IMR-90 (cell line): ENCODE measurements at regions not wholly inside any gene's neighbourhood (a gene's known extent, or its start where the extent isn't known, plus 50 kb on each side); places are given as distances from the start of the nearest gene placed in this dataset.

Source experiments
- ATAC-seq: fragments of 200-7000 bp; cut with Tn5 transposase; 2 replicates; pipeline ENCODE4 v1.9.1; 2020; ENCODE audit warnings: low read depth, mild to moderate bottlenecking, moderate library complexity
- BruUV-seq: library from RNA; stranded (reverse); fragments of 400-500 nt; replicated peaks from 2 replicates; lab custom pipeline; 2021; lab: Mats Ljungman, UMichigan
- CTCF ChIA-PET: fragments of 300-600 bp; formaldehyde crosslinking; extraction: SDS; loops from one replicate; lab custom pipeline; 2021; ENCODE audit warnings: antibody characterized with exemption; lab: Yijun Ruan, JAX
- POLR2A ChIA-PET: fragments of 300-600 bp; sonication (Branson Sonifier 250); formaldehyde crosslinking; loops from one replicate; lab custom pipeline; 2022; ENCODE audit warnings: antibody characterized with exemption; ENCODE audit not compliant: unreplicated experiment; lab: Charles Lee
- DNase-seq: peaks from one replicate; pipeline ENCODE4 v3.0.0; 2013
- H2AFZ ChIP-seq: replicated peaks from 2 replicates; pipeline ENCODE3; 2013; ENCODE audit warnings: low read length, mild to moderate bottlenecking; ENCODE audit not compliant: poor library complexity
- H2AK5ac ChIP-seq: 2 replicates; pipeline ENCODE4 v1.6.1; 2013; ENCODE audit warnings: low read depth, low read length, inconsistent platforms
- H2AK9ac ChIP-seq: replicated peaks from 2 replicates; pipeline ENCODE3; 2013; ENCODE audit warnings: mild to moderate bottlenecking, low read depth, low read length, moderate library complexity; ENCODE audit not compliant: poor library complexity
- H2BK120ac ChIP-seq: 2 replicates; pipeline ENCODE4 v1.6.1; 2013; ENCODE audit warnings: low read depth, low read length, inconsistent platforms
- H2BK15ac ChIP-seq: 3 replicates; pipeline ENCODE4 v1.6.1; 2013; ENCODE audit warnings: low read depth, low read length, inconsistent platforms
- H2BK20ac ChIP-seq: 2 replicates; pipeline ENCODE4 v1.6.1; 2013; ENCODE audit warnings: low read depth, mild to moderate bottlenecking, inconsistent platforms, low read length, moderate library complexity
- H2BK5ac ChIP-seq: 2 replicates; pipeline ENCODE4 v1.6.1; 2013; ENCODE audit warnings: mild to moderate bottlenecking, low read depth, low read length, inconsistent platforms; ENCODE audit not compliant: poor library complexity, severe bottlenecking
- H3K14ac ChIP-seq: replicated peaks from 2 replicates; pipeline ENCODE4 v1.6.1; 2013; ENCODE audit warnings: low read depth, low read length, inconsistent platforms
- H3K18ac ChIP-seq: 2 replicates; pipeline ENCODE4 v1.6.1; 2013; ENCODE audit warnings: low read depth, low read length, control low read depth
- H3K23ac ChIP-seq: 2 replicates; pipeline ENCODE4 v1.6.1; 2013; ENCODE audit warnings: low read depth, low read length, inconsistent platforms
- H3K27ac ChIP-seq: 2 replicates; pipeline ENCODE4 v1.5.1; 2013; ENCODE audit warnings: mild to moderate bottlenecking, control low read depth, low read length; ENCODE audit not compliant: insufficient read depth
- H3K27me3 ChIP-seq: 2 replicates; pipeline ENCODE4 v1.6.1; 2013; ENCODE audit warnings: low read length; ENCODE audit not compliant: control insufficient read depth, insufficient read depth
- H3K36me3 ChIP-seq: 2 replicates; pipeline ENCODE4 v1.6.1; 2013; ENCODE audit warnings: low read length, mixed read lengths; ENCODE audit not compliant: control insufficient read depth, insufficient read depth
- H3K4ac ChIP-seq: 2 replicates; pipeline ENCODE4 v1.6.1; 2013; ENCODE audit warnings: low read depth, low read length, inconsistent platforms
- H3K4me1 ChIP-seq: 2 replicates; pipeline ENCODE4 v1.6.1; 2013; ENCODE audit warnings: low read length, mixed read lengths; ENCODE audit not compliant: control insufficient read depth, insufficient read depth
- H3K4me2 ChIP-seq: 2 replicates; pipeline ENCODE4 v1.6.1; 2013; ENCODE audit warnings: low read depth, mild to moderate bottlenecking, control low read depth, low read length, moderate library complexity
- H3K4me3 ChIP-seq: 2 replicates; pipeline ENCODE4 v1.5.1; 2013; ENCODE audit warnings: low read depth, mild to moderate bottlenecking, control low read depth, low read length, moderate library complexity; ENCODE audit not compliant: insufficient read depth
- H3K56ac ChIP-seq: 2 replicates; pipeline ENCODE4 v1.6.1; 2013; ENCODE audit warnings: low read length, inconsistent platforms; ENCODE audit not compliant: insufficient read depth; ENCODE audit errors: extremely low read depth
- H3K79me1 ChIP-seq, 2 experiments: 2 replicates each; pipeline ENCODE4 v1.6.1; 2013; ENCODE audit warnings: low read length in 2 of 2, inconsistent platforms in 1 of 2, low read depth in 1 of 2
- H3K9ac ChIP-seq: 2 replicates; pipeline ENCODE4 v1.6.1; 2013; ENCODE audit warnings: low read depth, low read length, control low read depth
- H3K9me1 ChIP-seq: 2 replicates; pipeline ENCODE4 v1.6.1; 2013; ENCODE audit warnings: low read length, inconsistent platforms; ENCODE audit not compliant: insufficient read depth
- H3K9me3 ChIP-seq: 2 replicates; pipeline ENCODE4 v1.6.1; 2013; ENCODE audit warnings: low read length; ENCODE audit not compliant: control insufficient read depth, insufficient read depth
- H4K20me1 ChIP-seq: 2 replicates; pipeline ENCODE4 v1.6.1; 2013; ENCODE audit warnings: low read length, inconsistent platforms; ENCODE audit not compliant: insufficient read depth
- H4K5ac ChIP-seq: 2 replicates; pipeline ENCODE4 v1.6.1; 2013; ENCODE audit warnings: mild to moderate bottlenecking, low read depth, low read length, control low read depth
- H4K8ac ChIP-seq, 2 experiments: 2 replicates each; pipeline ENCODE4 v1.6.1; 2013; ENCODE audit warnings: low read depth in 2 of 2, low read length in 2 of 2, control low read depth in 1 of 2, inconsistent platforms in 1 of 2
- H4K91ac ChIP-seq: 2 replicates; pipeline ENCODE4 v1.6.1; 2013; ENCODE audit warnings: low read depth, low read length, inconsistent platforms; ENCODE audit not compliant: insufficient read depth
- CEBPB ChIP-seq: IDR thresholded peaks from 2 replicates; pipeline ENCODE4 v1.6.1; 2012; ENCODE audit warnings: low read depth, low read length, improper control_type of control experiment
- FOS ChIP-seq: fragments of 150-350 bp; IDR thresholded peaks from 2 replicates; pipeline ENCODE4 v1.6.1; 2016; ENCODE audit warnings: low read depth, low read length
- NFE2L2 ChIP-seq: fragments of 150-350 bp; IDR thresholded peaks from 2 replicates; pipeline ENCODE4 v1.6.1; 2016; ENCODE audit warnings: low read depth, mild to moderate bottlenecking, low read length
- SMC3 ChIP-seq: fragments of 150-350 bp; IDR thresholded peaks from 2 replicates; pipeline ENCODE4 v1.6.1; 2016; ENCODE audit warnings: low read depth, mild to moderate bottlenecking, antibody characterized with exemption, low read length, moderate library complexity
- WGBS, 2 experiments: methylation state at CpG; one replicate each; pipeline versions ENCODE4 v1.1.5 to v1.1.7; 2013; ENCODE audit warnings: missing lambda C conversion rate in 2 of 2; ENCODE audit not compliant: insufficient read length in 1 of 2; ENCODE audit errors: extremely low coverage in 2 of 2; 5-methylcytosine and 5-hydroxymethylcytosine counted together
- dilution Hi-C: fragments of 300-500 bp; cut with HindIII; formaldehyde crosslinking; loops from one replicate; pipeline ENCODE4 v1.14.3; 2018; ENCODE audit warnings: low sequenced_read_pairs; ENCODE audit not compliant: unreplicated experiment
- in situ Hi-C: fragments of 300-500 bp; cut with MboI; formaldehyde crosslinking; loops from 3 replicates; pipeline ENCODE4 v1.14.3; 2019; ENCODE audit warnings: low sequenced_read_pairs, inconsistent platforms, mixed read lengths
- intact Hi-C: fragments of 100-400 bp; cut with micrococcal nuclease; formaldehyde crosslinking; loops from 2 replicates; pipeline ENCODE4 v1.10.0; 2022

- CTCF ChIA-PET = no interaction called here
Measured at GRCh38 chr5:38681029-38681706, 124.7 kb upstream of the LIFR start.

More at GRCh38 chr5:38681029-38681706, 124.7 kb upstream of the LIFR start:
- WGBS, 2 experiments = 71% methylated on average over 1 of the region's 3 CpGs; no CpG with 5 or more reads in 1 of the 2 experiments
- H3K4me1 ChIP-seq = no peaks in the 10 kb centered on the region
- H2BK120ac ChIP-seq = no peak overlapping the region
- H3K4ac ChIP-seq = no peak overlapping the region
- H3K23ac ChIP-seq = no peak overlapping the region
- H3K79me1 ChIP-seq = no peaks in the 10 kb centered on the region
- TF ChIP-seq CEBPB (no peak), SMC3 (no peak), FOS (no peak), NFE2L2 (no peak)
- no peak overlapping the region for H4K91ac ChIP-seq
- H3K4me2 ChIP-seq = no peak overlapping the region
- H3K9me1 ChIP-seq = no peaks in the 10 kb centered on the region
- no peak overlapping the region for H4K8ac ChIP-seq
- H3K27me3 ChIP-seq = peaks cover 14% of the 10 kb centered on the region; the same call in 1 of the 2 replicates
- no peak overlapping the region for H2AK5ac ChIP-seq
- H3K4me3 ChIP-seq = no peak overlapping the region
- DNase-seq (no peak), ATAC-seq (no peak)
- no peak overlapping the region for H2AK9ac ChIP-seq
- H3K9ac ChIP-seq = no peak overlapping the region
- no peak overlapping the region for H2BK20ac ChIP-seq
- H2AFZ ChIP-seq = no peak overlapping the region
- no peaks in the 10 kb centered on the region for H3K36me3 ChIP-seq
- no peak overlapping the region for H3K56ac ChIP-seq
- BruUV-seq = no TSS peak
- H3K27ac ChIP-seq = no peak overlapping the region
- dilution Hi-C loops = no loop called here
- no peak overlapping the region for H3K18ac ChIP-seq
- POLR2A ChIA-PET = no interaction called here
- intact Hi-C loops = no loop called here
- H4K20me1 ChIP-seq = no peaks in the 10 kb centered on the region
- no peaks in the 10 kb centered on the region for H3K9me3 ChIP-seq
- no peak overlapping the region for H3K14ac ChIP-seq
- no peak overlapping the region for H2BK5ac ChIP-seq
- in situ Hi-C loops = no loop called here
- no peak overlapping the region for H2BK15ac ChIP-seq
- no peak overlapping the region for H4K5ac ChIP-seq
